ENCODE measurements at regions not wholly inside any gene's neighbourhood (a gene's known extent, or its start where the extent isn't known, plus 50 kb on each side); places are given as distances from the start of the nearest gene placed in this dataset.
A peak's percentile ranks its signal among the peaks of the same experiment; 100 is the strongest.

GRCh38 chr1:201741763-201742342, 87.1 kb upstream of the IPO9 start:
- Histone ChIP-seq H3K27ac (no peak overlapping the region), H3K9ac (no peak overlapping the region), H3K4me2 (peak overlapping the region; percentile 3; the same call in 1 of the 2 replicates), H3K4me3 (IDR thresholded peaks at IDR 0.05; ENCODE audit: insufficient read depth, low read depth, low read length) (no peak overlapping the region), H2AFZ (ENCODE audit: low read depth) (no peak overlapping the region), H4K20me1 (ENCODE audit: insufficient read depth) (no peaks in the 10 kb centered on the region), H3K36me3 (ENCODE audit: insufficient read depth) (no peaks in the 10 kb centered on the region), H3K4me1 (ENCODE audit: low read depth, poor library complexity, severe bottlenecking) (peaks cover 45% of the 10 kb centered on the region), H3K79me2 (ENCODE audit: insufficient read depth, low read depth) (no peaks in the 10 kb centered on the region), H3K27me3 (ENCODE audit: insufficient read depth, low read depth) (no peaks in the 10 kb centered on the region)
- TF ChIP-seq CTCF (conservative IDR thresholded peaks at IDR 0.05; ENCODE audit: low read depth, low read length): no peak

- Histone ChIP-seq H3K4me2 (no peak overlapping the region), H3K79me2 (ENCODE audit: insufficient read depth, low read depth) (no peaks in the 10 kb centered on the region), H2AFZ (ENCODE audit: low read depth) (no peak overlapping the region), H3K36me3 (ENCODE audit: insufficient read depth) (no peaks in the 10 kb centered on the region), H3K4me3 (IDR thresholded peaks at IDR 0.05; ENCODE audit: insufficient read depth, low read depth, low read length) (no peak overlapping the region), H3K4me1 (ENCODE audit: low read depth, poor library complexity, severe bottlenecking) (peaks cover 39% of the 10 kb centered on the region), H3K27me3 (ENCODE audit: insufficient read depth, low read depth) (no peaks in the 10 kb centered on the region), H3K9ac (no peak overlapping the region), H3K27ac (no peak overlapping the region), H4K20me1 (ENCODE audit: insufficient read depth) (no peaks in the 10 kb centered on the region)
- no peak for TF ChIP-seq CTCF (conservative IDR thresholded peaks at IDR 0.05; ENCODE audit: low read depth, low read length)
Observed at GRCh38 chr1:201742476-201742875, 86.5 kb upstream of the IPO9 start.

- Histone ChIP-seq H3K79me2 (ENCODE audit: insufficient read depth, low read depth) (no peaks in the 10 kb centered on the region), H3K27ac (no peak overlapping the region), H3K36me3 (ENCODE audit: insufficient read depth) (no peaks in the 10 kb centered on the region), H3K9ac (no peak overlapping the region), H3K4me1 (ENCODE audit: low read depth, poor library complexity, severe bottlenecking) (peaks cover 32% of the 10 kb centered on the region), H3K4me2 (no peak overlapping the region), H3K4me3 (IDR thresholded peaks at IDR 0.05; ENCODE audit: insufficient read depth, low read depth, low read length) (no peak overlapping the region), H3K27me3 (ENCODE audit: insufficient read depth, low read depth) (no peaks in the 10 kb centered on the region), H2AFZ (ENCODE audit: low read depth) (no peak overlapping the region), H4K20me1 (ENCODE audit: insufficient read depth) (no peaks in the 10 kb centered on the region)
- TF ChIP-seq CTCF (conservative IDR thresholded peaks at IDR 0.05; ENCODE audit: low read depth, low read length): no peak
Observed at GRCh38 chr1:201742955-201743805, 85.8 kb upstream of the IPO9 start.

- H3K79me2 ChIP-seq (ENCODE audit: insufficient read depth, low read depth): no peaks in the 10 kb centered on the region
- no peaks in the 10 kb centered on the region for H3K27me3 ChIP-seq (ENCODE audit: insufficient read depth, low read depth)
- H3K27ac ChIP-seq: no peak overlapping the region
- no peak overlapping the region for H3K4me2 ChIP-seq
- no peak overlapping the region for H3K9ac ChIP-seq
- H4K20me1 ChIP-seq (ENCODE audit: insufficient read depth): no peaks in the 10 kb centered on the region
- TF ChIP-seq CTCF (conservative IDR thresholded peaks at IDR 0.05; ENCODE audit: low read depth, low read length): no peak
- H3K36me3 ChIP-seq (ENCODE audit: insufficient read depth): no peaks in the 10 kb centered on the region
- H3K4me3 ChIP-seq (IDR thresholded peaks at IDR 0.05; ENCODE audit: insufficient read depth, low read depth, low read length): no peak overlapping the region
- H3K4me1 ChIP-seq (ENCODE audit: low read depth, poor library complexity, severe bottlenecking): peaks cover 28% of the 10 kb centered on the region
- no peak overlapping the region for H2AFZ ChIP-seq (ENCODE audit: low read depth)
Observed at GRCh38 chr1:201745023-201745422, 83.9 kb upstream of the IPO9 start.
